ENCODE measurements at regions not wholly inside any gene's neighbourhood (a gene's known extent, or its start where the extent isn't known, plus 50 kb on each side); places are given as distances from the start of the nearest gene placed in this dataset.

DNA sequence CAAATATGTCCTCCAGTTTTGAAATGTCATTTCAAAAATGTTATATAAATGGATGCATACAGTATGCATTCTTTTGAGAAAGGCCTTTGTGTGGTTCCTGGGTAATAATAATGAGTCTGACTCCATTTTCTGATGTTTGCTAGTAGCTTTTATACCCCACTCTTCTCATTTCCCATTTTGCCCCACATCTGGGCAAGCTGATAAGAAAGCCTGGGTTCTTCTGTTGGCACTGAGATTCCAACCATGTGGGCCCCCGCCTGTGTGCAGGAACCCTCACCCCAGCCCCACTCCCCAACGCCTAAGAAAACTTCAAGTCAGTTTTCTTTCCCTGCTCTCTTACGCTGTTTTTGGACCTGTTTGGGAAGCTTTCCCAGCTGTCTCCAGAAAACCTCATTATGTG is 89.4 kb downstream of the SNX18 start:
- CTCF ChIA-PET = no interaction called here
- no TSS peak for BruUV-seq (replicated peaks)
- H3K9me3 Mint-ChIP-seq (ENCODE audit: low read depth, unreplicated experiment) = peaks cover 5% of the 10 kb centered on the region

DNA sequence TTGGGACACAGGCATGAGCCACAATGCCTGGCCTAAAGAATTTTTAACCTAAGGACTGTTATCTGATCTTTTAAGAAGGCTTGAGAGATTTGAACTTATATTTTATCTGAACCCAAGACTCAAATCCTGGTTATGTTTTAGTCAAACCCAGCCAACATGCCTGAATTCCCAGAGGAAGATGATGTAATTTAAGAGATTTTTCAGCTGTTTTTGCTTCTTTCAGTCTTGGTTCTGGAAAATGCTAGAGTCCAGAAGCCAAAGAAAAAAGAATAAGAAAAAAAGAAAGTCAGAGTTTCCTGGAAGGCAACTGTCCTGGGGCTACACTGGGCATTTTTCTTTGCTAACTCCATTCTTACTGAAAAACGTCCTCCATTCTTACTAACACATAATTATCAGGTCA is 85.8 kb downstream of the SNX18 start:
- CTCF ChIA-PET = no interaction called here
- Mint-ChIP-seq H3K9me3 (ENCODE audit: low read depth, unreplicated experiment) (peaks cover 2% of the 10 kb centered on the region), H3K36me3 (ENCODE audit: insufficient read depth, unreplicated experiment) (no peaks in the 10 kb centered on the region), H3K4me1 (ENCODE audit: low read depth, unreplicated experiment) (no peaks in the 10 kb centered on the region), H3K4me3 (ENCODE audit: low read depth, unreplicated experiment) (no peak overlapping the region), H3K27me3 (ENCODE audit: unreplicated experiment) (no peaks in the 10 kb centered on the region), H3K27ac (ENCODE audit: unreplicated experiment) (no peak overlapping the region)
- intact Hi-C loops (cut with micrococcal nuclease; ENCODE audit: unreplicated experiment) = no loop called here
- no TSS peak for BruUV-seq (replicated peaks)
- TF ChIP-seq, protein P1, sequence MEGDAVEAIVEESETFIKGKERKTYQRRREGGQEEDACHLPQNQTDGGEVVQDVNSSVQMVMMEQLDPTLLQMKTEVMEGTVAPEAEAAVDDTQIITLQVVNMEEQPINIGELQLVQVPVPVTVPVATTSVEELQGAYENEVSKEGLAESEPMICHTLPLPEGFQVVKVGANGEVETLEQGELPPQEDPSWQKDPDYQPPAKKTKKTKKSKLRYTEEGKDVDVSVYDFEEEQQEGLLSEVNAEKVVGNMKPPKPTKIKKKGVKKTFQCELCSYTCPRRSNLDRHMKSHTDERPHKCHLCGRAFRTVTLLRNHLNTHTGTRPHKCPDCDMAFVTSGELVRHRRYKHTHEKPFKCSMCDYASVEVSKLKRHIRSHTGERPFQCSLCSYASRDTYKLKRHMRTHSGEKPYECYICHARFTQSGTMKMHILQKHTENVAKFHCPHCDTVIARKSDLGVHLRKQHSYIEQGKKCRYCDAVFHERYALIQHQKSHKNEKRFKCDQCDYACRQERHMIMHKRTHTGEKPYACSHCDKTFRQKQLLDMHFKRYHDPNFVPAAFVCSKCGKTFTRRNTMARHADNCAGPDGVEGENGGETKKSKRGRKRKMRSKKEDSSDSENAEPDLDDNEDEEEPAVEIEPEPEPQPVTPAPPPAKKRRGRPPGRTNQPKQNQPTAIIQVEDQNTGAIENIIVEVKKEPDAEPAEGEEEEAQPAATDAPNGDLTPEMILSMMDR (IDR thresholded peaks at IDR 0.05; ENCODE audit: unreplicated experiment) = no peak
- DNase-seq = no peak

More for the DNA sequence above, 89.4 kb downstream of the SNX18 start:
- TF ChIP-seq, protein P1 (IDR thresholded peaks at IDR 0.05; ENCODE audit: unreplicated experiment) = no peak
- Mint-ChIP-seq H3K27me3 (ENCODE audit: unreplicated experiment) (no peaks in the 10 kb centered on the region), H3K4me1 (ENCODE audit: low read depth, unreplicated experiment) (peaks cover 8% of the 10 kb centered on the region), H3K4me3 (ENCODE audit: low read depth, unreplicated experiment) (no peak overlapping the region), H3K27ac (ENCODE audit: unreplicated experiment) (no peak overlapping the region), H3K36me3 (ENCODE audit: insufficient read depth, unreplicated experiment) (no peaks in the 10 kb centered on the region)
- no peak for DNase-seq
- intact Hi-C loops (cut with micrococcal nuclease; ENCODE audit: unreplicated experiment) = no loop called here

DNA sequence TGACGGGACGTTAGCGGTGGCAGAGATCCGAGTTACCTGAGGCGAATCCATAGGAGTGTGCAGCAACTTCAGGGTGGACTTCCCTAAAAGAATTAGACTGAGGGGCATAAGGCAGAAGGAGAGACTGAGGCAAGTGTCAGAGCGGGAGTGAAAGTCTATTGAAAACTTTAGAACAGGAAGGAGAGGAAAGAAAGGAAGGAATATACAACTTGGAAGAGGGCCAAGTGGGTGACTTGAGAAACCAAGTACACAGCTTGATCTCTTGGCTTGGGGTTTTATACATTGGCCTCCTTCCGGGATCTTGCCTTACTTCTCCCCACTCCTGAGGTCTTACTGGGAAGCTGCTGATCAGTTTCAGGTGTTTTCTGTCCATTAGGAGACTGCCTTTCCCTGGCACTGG is 84.9 kb downstream of the SNX18 start:
- no peaks in the 10 kb centered on the region for H3K4me1 Mint-ChIP-seq (ENCODE audit: low read depth, unreplicated experiment)
- peaks cover 6% of the 10 kb centered on the region for H3K9me3 Mint-ChIP-seq (ENCODE audit: low read depth, unreplicated experiment)
- no TSS peak for BruUV-seq (replicated peaks)
- H3K36me3 Mint-ChIP-seq (ENCODE audit: insufficient read depth, unreplicated experiment) = no peaks in the 10 kb centered on the region
- H3K27me3 Mint-ChIP-seq (ENCODE audit: unreplicated experiment) = no peaks in the 10 kb centered on the region
- H3K4me3 Mint-ChIP-seq (ENCODE audit: low read depth, unreplicated experiment) = no peak overlapping the region
- no peak overlapping the region for H3K27ac Mint-ChIP-seq (ENCODE audit: unreplicated experiment)
- DNase-seq = no peak
- CTCF ChIA-PET = no interaction called here
- TF ChIP-seq, protein P1 (IDR thresholded peaks at IDR 0.05; ENCODE audit: unreplicated experiment) = no peak
- intact Hi-C loops (cut with micrococcal nuclease; ENCODE audit: unreplicated experiment) = no loop called here

DNA sequence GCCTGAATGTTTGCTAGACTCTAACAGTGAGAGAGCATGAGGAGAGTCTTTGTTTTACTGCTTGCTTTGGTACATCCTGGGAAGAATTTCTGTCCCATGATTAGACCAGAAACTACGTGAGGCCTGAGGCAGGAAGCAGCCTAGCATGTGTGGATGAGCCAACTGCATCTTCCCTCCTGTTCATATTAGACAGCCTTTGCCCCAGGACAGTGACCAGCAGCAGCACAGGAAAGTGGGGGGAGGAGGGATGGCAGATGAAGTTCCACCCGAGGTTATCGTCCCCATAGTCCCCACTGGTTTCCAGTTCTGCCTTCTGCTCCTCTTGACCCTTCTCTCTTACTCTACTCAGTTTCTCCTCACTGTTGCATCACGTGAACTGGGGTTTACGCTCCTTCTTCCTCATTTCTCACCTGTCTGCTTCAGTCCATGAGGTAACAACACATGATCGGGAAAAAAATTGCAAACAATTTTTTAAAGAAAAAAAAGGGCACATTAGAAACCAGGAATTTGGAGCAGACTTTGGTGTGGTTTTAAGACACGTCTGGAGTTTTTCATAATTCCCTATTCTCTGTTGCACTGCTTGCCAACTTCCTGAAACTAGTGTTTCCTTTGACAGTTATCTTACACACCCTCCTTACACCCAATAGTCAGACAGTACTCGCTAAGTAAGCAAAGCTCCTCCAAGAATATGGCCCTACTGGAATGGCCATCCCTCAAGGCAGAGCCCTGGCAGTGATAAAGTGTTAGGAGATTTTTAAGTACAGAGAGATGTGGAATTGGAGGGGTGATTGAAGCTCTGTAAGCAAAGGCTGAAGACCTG is 84.1 kb downstream of the SNX18 start:
- BruUV-seq (replicated peaks) = no TSS peak
- Mint-ChIP-seq H3K9me3 (ENCODE audit: low read depth, unreplicated experiment) (peaks cover 6% of the 10 kb centered on the region), H3K4me3 (ENCODE audit: low read depth, unreplicated experiment) (no peak overlapping the region), H3K27me3 (ENCODE audit: unreplicated experiment) (no peaks in the 10 kb centered on the region), H3K27ac (ENCODE audit: unreplicated experiment) (no peak overlapping the region), H3K4me1 (ENCODE audit: low read depth, unreplicated experiment) (no peaks in the 10 kb centered on the region), H3K36me3 (ENCODE audit: insufficient read depth, unreplicated experiment) (no peaks in the 10 kb centered on the region)
- DNase-seq = no peak
- TF ChIP-seq, protein P1 (IDR thresholded peaks at IDR 0.05; ENCODE audit: unreplicated experiment) = no peak
- intact Hi-C loops (cut with micrococcal nuclease; ENCODE audit: unreplicated experiment) = no loop called here
- CTCF ChIA-PET = no interaction called here
